ENCODE measurements at regions not wholly inside any gene's neighbourhood (a gene's known extent, or its start where the extent isn't known, plus 50 kb on each side); places are given as distances from the start of the nearest gene placed in this dataset.

- DNase-seq, result no peak
Measured at GRCh38 chr14:97993508-97994019, 1196.4 kb downstream of the VRK1 start.

- DNase-seq, result no peak
Measured at GRCh38 chr14:97994020-97994531, 1196.9 kb downstream of the VRK1 start.

GRCh38 chr14:97995038-97995437 lies 1197.9 kb downstream of the VRK1 start:
- no peak for DNase-seq

DNA sequence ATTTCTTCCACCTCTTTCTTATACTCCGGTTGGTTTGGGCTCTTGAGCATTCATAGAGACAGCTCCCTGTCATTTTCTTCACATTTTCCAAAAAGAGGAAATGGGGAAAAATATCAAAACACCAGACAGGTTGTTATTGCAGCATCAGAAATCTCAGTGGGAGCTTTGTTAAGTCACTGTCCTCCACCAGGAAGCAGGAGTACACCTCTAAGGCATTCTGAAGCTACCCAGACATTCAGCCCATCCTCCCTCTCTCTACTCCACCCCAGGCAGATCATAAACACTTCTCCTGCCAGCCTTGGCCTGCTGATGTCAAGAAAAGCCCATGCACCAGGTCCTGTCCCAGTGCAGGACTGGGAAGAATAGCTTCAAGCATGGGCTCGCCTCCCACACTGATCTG lies 1198.3 kb downstream of the VRK1 start:
- no peak for DNase-seq

DNA sequence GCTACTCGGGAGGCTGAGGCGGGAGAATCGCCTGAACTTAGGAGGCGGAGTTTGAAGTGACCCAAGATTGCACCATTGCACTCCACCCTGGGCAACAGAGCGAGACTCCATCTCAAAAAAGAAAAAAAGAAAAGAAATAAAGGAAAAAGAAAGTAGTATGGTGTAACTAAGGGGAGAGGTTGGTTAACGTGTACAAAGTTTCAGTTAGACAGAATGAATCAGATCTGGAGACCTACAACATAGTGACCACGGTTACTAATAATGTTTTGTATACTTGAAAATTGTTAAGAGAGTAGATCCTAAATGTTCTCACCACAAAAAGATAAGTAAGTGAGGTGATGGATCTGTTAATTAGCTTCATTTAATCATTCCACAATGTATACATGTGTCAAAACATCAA lies 1208.8 kb downstream of the VRK1 start:
- no peak for DNase-seq

GRCh38 chr14:98008381-98009113 lies 1211.4 kb downstream of the VRK1 start:
- DNase-seq, result no peak

GRCh38 chr14:98009177-98009576 lies 1212.0 kb downstream of the VRK1 start:
- peak; percentile 78 for DNase-seq

DNA sequence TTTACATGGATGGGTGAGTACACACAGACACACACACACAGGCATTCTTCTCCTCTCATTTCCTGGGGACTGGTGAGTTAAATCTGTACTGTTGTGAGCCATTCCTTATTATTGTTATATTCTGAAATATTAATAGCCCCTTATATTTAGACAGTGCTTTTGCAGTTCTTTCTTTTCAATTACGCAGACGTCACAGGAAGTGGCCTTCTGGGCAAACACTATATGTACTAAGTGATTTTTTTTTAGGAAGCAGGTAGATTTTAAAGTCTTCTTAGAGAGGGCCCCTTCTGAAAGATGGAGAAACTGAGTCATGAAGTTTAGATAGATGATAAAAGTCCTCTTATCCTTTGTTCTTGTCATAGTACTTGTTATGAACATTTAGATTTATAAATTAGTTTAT lies 1213.6 kb downstream of the VRK1 start:
- no peak for DNase-seq

- no peak for DNase-seq
Measured at GRCh38 chr14:98014851-98015615, 1217.9 kb downstream of the VRK1 start.

GRCh38 chr14:98015921-98016320 lies 1218.7 kb downstream of the VRK1 start:
- no peak for DNase-seq

GRCh38 chr14:98018628-98019027 lies 1221.4 kb downstream of the VRK1 start:
- no peak for DNase-seq

DNA sequence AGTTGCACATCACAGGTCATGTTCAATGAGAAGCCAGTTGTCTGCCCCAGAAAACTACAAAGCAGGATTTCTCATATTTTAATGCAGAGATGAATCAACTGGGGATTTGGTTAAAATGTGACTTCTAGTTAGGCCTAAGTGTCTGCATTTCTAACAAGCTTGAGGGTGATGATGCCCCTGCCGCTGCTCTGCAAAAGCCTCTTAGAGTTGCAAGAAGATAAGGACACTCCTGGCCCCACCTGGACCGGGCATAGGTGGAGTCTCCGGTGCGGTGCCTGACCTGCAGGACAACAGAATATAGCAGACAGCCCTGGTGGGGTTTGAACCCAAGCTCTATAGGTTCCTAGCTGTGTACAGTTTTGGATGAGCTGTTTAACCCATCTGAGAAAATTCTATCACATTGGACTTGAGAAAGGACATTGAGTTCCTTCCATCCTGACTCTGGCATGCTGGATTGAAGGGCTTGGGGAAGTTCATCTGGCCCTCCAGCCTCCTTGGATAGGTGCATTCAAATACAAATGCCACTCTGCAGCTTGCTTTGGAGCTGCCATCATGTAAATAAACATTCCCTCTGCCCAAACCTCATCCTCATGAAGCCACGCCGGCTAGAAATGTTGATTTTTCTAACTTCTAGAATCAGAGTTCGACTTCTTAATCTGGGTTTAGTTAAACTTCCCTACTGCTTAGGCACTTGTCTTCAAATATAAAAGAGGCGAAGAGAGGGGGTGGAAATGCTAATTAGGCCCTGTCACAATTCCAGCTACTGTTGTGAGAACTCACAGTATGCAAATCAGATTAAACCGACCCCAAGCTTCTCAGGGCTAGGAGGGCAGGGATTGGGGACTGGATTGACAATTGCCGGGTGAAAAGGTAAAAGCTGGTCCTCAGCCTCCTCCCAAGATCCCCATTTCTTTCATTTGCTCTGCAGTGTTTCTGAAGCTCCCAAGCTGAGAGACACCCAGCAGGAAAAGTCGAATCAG lies 1225.6 kb downstream of the VRK1 start:
- no peak for DNase-seq

- DNase-seq, result no peak
Measured at GRCh38 chr14:98028162-98028561, 1231.0 kb downstream of the VRK1 start.

GRCh38 chr14:98035396-98035795 lies 1236.6 kb downstream of the BCL11B start:
- no peak for DNase-seq

DNA sequence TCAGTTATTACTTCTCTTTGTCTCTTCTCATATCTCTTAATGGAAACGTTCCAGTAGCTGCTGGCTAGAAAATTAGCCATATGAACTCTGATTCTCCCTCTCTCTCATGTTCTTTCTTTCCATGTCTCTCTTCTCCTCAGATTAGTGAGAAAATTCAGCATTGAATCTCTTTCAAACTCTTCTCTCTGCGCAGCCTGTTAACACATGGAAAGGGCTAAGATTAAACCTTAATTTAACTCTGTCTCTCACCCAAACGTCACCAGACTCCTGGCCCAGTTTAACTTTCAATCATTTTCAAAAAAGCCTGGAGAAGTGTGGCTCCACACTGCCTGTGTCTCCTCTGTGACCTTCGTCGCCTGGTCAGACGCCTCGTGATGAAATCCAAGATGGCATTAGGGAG lies 1234.2 kb downstream of the BCL11B start:
- no peak for DNase-seq

DNA sequence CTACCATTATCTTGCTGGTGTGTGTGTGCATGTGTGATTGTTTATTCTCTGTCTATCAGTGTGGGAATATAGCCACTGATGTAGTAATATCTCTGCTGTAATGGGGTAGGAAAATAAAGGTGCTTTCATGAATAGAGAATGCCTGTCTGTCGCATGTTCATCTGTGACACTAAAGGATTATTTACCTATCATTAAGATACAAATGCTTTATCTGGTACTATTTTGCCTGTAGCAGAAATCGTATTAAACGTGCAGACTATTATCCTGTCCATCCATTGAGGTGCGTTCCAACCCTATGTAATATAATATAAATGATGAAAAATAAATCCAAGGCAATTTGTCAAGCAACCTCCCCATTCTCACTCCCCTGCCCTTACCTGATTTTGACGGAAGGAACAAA lies 1215.1 kb downstream of the BCL11B start:
- DNase-seq, result no peak

DNA sequence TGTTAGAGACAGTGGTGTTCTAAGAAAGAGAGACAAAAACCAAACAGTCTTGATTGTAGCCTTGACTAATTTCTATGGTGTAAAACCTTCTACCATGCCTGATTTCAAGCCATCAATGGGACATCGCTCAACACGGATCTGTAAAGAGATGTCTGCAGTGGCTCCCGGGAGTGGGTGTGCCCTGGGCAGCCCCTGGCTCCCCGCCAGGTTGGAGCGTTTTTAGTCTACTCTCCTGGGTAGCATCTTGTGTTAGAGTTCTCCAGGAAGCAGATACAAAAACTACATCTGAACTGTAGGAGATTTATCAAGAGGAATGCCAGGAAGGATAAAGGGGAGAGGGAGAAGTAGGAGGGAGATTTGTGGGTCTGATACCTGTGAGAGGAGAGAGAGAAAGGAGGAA lies 1212.9 kb downstream of the BCL11B start:
- DNase-seq, result no peak

DNA sequence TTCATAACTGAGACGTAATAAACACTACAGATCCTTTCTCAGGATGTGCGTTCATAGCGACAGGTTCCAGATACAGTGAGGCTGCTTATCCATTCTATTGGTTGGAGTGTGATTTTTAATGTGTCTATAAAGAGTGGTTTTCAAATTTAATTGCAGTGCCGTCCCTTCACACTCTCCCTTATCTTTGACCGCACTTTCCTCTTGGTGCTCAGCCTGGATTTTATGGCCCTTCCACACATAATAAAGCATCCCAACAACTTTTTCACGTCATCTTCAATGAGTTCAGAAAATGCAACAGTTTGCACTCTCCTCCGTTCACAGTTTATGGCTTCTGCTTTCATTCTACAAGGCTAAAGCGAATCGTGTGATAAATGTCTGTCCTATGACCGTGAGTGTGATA lies 1209.9 kb downstream of the BCL11B start:
- DNase-seq, result no peak

GRCh38 chr14:98069712-98070171 lies 1202.3 kb downstream of the BCL11B start:
- no peak for DNase-seq

DNA sequence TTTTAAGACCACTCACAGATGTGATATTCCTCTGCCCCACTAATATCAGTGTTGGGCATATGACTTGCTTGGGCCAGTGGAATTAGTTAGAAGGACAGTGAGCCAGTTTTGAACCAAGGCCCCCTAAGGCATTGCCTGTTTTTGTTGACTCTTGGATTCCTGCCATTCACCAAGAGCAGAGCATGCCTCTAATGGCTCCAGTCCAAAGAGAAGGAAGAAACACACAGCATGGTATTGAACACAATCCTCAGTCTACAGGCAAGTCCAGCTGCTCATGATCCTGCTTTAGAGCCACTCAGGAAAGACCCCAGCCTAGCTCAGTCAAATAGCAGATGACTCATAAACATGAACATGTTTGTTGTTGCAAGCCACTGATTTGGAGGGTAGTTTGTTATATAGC lies 1201.5 kb downstream of the BCL11B start:
- DNase-seq, result peak; percentile 21

- no peak for DNase-seq
Measured at GRCh38 chr14:98074111-98074510, 1197.9 kb downstream of the BCL11B start.

- DNase-seq, result peak; percentile 19
Measured at GRCh38 chr14:98077176-98077575, 1194.8 kb downstream of the BCL11B start.

GRCh38 chr14:98082833-98083232 lies 1189.2 kb downstream of the BCL11B start:
- no peak for DNase-seq

Measured in NCI-H1105 treated with DMSO at 0.1 percent for 48 hours (cell line).